Iris pigment epithelial cell (primary cell): ENCODE measurements at regions not wholly inside any gene's neighbourhood (a gene's known extent, or its start where the extent isn't known, plus 50 kb on each side); places are given as distances from the start of the nearest gene placed in this dataset.

Experiments used
- DNase-seq: peaks from one replicate; pipeline ENCODE4 v3.0.0-alpha.2; 2011; ENCODE audit warnings: low read depth

GRCh38 chr6:15872241-15873103 is 209.6 kb upstream of the DTNBP1 start:
- DNase-seq: peak; percentile 57

- DNase-seq: no peak
These were observed 208.4 kb upstream of the DTNBP1 start for GRCh38 chr6:15871276-15871675.

GRCh38 chr6:15870333-15871043 is 207.7 kb upstream of the DTNBP1 start:
- DNase-seq: peak; percentile 41

DNA sequence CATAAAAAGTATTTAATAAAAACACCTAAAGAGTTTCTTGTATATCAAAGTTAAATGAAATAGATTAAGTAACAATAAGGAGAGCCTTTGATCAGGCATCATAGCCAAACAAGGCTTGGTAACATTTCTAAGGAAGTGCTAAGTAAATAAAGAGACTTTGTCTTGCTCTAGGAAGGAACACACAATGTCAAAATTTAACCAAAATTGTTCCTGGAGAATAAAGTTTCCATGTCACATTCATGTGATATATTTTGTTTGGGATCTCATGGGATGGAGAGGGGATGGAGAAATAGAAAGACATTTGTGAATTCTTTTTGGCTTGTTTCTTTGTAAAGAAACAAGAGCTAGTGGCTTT is 201.9 kb upstream of the DTNBP1 start:
- DNase-seq: no peak

GRCh38 chr6:15864038-15864707 is 201.3 kb upstream of the DTNBP1 start:
- no peak for DNase-seq

GRCh38 chr6:15862810-15863209 is 200.0 kb upstream of the DTNBP1 start:
- no peak for DNase-seq

GRCh38 chr6:15861486-15861885 is 198.7 kb upstream of the DTNBP1 start:
- DNase-seq: no peak

- no peak for DNase-seq
These were observed 192.2 kb upstream of the DTNBP1 start for GRCh38 chr6:15854826-15855710.

DNA sequence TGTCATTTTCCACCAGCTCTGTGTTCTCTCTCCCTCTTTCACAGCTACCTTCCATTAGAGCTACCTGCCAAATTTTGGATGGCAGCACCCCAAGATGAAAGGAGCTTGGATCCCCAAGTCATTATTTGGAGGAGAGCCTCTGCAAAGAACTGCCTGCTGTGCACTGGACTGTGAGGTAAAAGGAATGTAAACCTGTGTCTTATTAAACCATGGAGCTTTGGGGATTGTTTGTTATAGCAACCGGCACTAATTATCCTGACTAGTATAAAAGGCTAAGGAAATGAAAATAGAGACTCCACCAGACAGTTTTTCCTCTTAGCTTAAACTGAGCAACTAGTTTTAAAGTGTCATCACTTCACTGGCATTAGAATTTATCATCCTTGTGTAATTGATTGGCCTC is 191.6 kb upstream of the DTNBP1 start:
- no peak for DNase-seq

DNA sequence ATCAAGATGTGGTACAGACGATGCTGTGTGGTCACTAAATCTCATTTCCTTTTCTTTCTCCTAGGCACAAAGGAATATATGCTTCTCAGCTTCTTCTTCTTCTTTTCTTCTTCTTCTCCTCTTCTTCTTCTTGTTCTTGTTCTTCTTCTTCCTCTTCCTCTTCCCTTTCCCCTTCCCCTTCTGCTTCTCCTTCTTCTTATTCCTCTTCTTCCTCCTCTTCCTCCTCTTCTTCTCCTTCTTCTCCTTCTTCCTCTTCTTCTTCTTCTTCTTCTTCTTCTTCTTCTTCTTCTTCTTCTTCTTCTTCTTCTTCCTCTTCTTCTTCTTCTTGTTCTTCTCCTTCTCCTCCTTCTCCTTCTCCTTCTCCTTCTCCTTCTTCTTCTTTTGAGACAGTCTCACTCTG is 190.4 kb upstream of the DTNBP1 start:
- no peak for DNase-seq

DNA sequence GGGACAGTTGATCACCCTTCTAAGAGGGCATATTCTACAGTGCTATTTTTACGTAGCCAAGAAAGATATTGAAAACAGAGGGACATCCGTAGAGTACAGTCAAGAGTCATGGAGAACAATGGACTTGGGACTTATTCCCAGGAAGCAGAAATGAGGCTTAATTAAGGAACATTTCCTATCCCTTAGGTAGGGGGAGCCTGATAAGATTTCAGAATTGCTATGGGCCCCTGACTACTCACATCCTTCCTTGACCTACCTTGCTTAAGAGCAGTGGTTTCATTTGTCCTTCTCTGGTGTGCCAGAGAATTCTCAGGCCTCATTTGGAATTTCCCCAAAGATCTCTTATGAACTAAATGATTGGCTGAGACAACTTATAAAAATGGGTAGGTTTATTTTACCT is 189.5 kb upstream of the DTNBP1 start:
- DNase-seq: no peak

DNA sequence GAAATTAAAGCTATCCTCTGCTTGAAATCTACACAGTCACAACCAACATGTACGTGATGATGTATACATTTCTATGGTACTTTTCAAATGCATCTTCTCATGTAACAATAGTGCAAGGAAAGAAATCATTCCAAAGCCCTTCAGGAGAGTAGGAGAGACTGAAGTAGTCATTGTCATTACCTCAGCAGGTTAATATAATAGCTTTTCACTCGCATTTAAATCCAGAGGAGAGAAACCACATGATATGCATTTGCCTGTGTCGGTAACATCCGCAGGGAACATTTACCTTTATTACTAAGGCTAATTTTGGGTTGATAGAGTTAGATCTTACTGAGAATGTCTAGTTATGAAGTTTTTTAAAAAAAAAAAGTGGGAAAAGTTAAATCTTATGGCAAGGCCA is 186.6 kb upstream of the DTNBP1 start:
- DNase-seq: no peak

GRCh38 chr6:15845492-15845891 is 182.7 kb upstream of the DTNBP1 start:
- no peak for DNase-seq

GRCh38 chr6:15843764-15844163 is 180.9 kb upstream of the DTNBP1 start:
- no peak for DNase-seq

DNA sequence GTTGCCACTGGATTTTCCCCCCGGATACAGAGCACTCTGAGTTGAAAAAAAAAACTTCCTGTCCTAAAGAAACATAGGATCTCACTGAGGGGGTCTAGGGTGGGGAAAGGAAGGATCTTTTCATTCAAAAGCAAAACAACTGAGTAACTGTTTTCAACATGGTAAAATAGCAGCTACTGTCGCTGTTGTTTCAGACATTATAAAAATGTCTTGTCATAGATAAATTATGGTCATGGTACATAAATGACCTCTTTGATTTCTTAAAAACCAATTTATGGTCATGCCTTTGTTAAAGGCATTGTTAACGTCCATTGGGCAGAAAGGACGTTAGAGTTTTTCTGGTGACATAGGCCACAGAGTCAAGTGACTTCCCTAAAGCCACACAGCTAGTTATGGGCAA is 180.4 kb upstream of the DTNBP1 start:
- no peak for DNase-seq

- no peak for DNase-seq
These were observed 179.9 kb upstream of the DTNBP1 start for GRCh38 chr6:15842727-15843117.

GRCh38 chr6:15841937-15842726 is 179.3 kb upstream of the DTNBP1 start:
- no peak for DNase-seq

- DNase-seq: no peak
These were observed 177.2 kb upstream of the DTNBP1 start for GRCh38 chr6:15839969-15840541.

DNA sequence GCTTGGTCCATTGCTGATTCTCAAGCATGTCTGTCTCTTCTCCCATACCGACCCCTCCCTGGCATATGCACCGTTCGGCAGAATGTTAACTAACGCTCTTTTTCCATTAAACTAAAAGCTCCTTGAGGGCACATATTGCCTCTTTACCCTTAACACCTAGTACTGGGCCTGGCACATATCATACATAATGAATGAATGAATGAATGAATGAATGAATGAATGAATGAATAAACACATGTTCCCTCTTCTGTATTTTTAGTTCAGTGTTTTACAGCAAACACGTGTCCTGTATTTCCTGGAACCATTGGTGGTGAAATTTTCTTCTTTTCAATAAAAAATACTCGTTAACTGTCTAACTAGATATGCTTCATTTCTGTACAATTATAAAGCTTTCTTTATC is 174.4 kb upstream of the DTNBP1 start:
- DNase-seq: no peak

DNA sequence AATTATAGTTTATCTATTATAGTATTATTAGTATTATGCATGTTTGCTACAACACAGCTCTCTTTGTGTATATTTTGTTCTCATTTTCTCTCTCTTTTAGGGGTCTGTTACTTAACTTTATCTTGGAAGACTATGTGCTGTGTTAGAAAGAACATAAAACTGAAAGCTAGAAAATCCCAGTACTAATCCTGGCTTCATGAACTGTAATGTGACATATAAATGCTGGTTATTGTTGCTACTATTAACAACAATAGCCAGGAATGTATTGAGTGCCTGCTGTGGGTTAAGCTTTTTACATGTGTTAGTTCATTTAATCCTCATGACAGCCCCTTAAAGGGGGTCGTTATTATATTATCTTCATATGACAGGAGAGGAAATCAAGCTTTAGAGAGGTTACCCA is 170.0 kb upstream of the DTNBP1 start:
- no peak for DNase-seq

DNA sequence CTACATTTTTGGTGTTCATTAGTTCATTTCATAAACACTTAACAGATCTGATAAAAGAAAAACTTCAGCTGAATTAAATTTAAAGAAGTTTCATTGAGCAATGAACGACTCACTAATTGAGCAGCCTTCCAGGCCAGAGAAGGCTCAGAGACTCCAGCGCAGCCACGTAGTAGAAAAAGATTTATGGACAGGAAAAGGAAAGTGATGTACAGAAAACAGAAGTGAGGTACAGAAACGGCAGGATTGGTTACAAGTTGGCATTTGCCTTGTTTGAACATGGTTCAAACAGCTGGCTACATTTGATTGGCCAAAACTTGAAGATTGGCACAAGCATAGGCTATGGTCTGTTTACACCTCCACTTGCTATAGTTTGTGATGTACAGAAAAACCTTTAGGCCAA is 166.3 kb upstream of the DTNBP1 start:
- DNase-seq: no peak
